IMR-90 (cell line): ENCODE measurements at regions not wholly inside any gene's neighbourhood (a gene's known extent, or its start where the extent isn't known, plus 50 kb on each side); places are given as distances from the start of the nearest gene placed in this dataset.

Experiments used
- ATAC-seq: fragments of 200-7000 bp; cut with Tn5 transposase; 2 replicates; pipeline ENCODE4 v1.9.1; 2020; ENCODE audit warnings: low read depth, mild to moderate bottlenecking, moderate library complexity
- BruUV-seq: library from RNA; stranded (reverse); fragments of 400-500 nt; replicated peaks from 2 replicates; lab custom pipeline; 2021; lab: Mats Ljungman, UMichigan
- CTCF ChIA-PET: fragments of 300-600 bp; formaldehyde crosslinking; extraction: SDS; loops from one replicate; lab custom pipeline; 2021; ENCODE audit warnings: antibody characterized with exemption; lab: Yijun Ruan, JAX
- POLR2A ChIA-PET: fragments of 300-600 bp; sonication (Branson Sonifier 250); formaldehyde crosslinking; loops from one replicate; lab custom pipeline; 2022; ENCODE audit warnings: antibody characterized with exemption; ENCODE audit not compliant: unreplicated experiment; lab: Charles Lee
- DNase-seq: peaks from one replicate; pipeline ENCODE4 v3.0.0; 2013
- H2AFZ ChIP-seq: replicated peaks from 2 replicates; pipeline ENCODE3; 2013; ENCODE audit warnings: low read length, mild to moderate bottlenecking; ENCODE audit not compliant: poor library complexity
- H2AK5ac ChIP-seq: 2 replicates; pipeline ENCODE4 v1.6.1; 2013; ENCODE audit warnings: low read depth, low read length, inconsistent platforms
- H2AK9ac ChIP-seq: replicated peaks from 2 replicates; pipeline ENCODE3; 2013; ENCODE audit warnings: mild to moderate bottlenecking, low read depth, low read length, moderate library complexity; ENCODE audit not compliant: poor library complexity
- H2BK120ac ChIP-seq: 2 replicates; pipeline ENCODE4 v1.6.1; 2013; ENCODE audit warnings: low read depth, low read length, inconsistent platforms
- H2BK15ac ChIP-seq: 3 replicates; pipeline ENCODE4 v1.6.1; 2013; ENCODE audit warnings: low read depth, low read length, inconsistent platforms
- H2BK20ac ChIP-seq: 2 replicates; pipeline ENCODE4 v1.6.1; 2013; ENCODE audit warnings: low read depth, mild to moderate bottlenecking, inconsistent platforms, low read length, moderate library complexity
- H2BK5ac ChIP-seq: 2 replicates; pipeline ENCODE4 v1.6.1; 2013; ENCODE audit warnings: mild to moderate bottlenecking, low read depth, low read length, inconsistent platforms; ENCODE audit not compliant: poor library complexity, severe bottlenecking
- H3K14ac ChIP-seq: replicated peaks from 2 replicates; pipeline ENCODE4 v1.6.1; 2013; ENCODE audit warnings: low read depth, low read length, inconsistent platforms
- H3K18ac ChIP-seq: 2 replicates; pipeline ENCODE4 v1.6.1; 2013; ENCODE audit warnings: low read depth, low read length, control low read depth
- H3K23ac ChIP-seq: 2 replicates; pipeline ENCODE4 v1.6.1; 2013; ENCODE audit warnings: low read depth, low read length, inconsistent platforms
- H3K27ac ChIP-seq: 2 replicates; pipeline ENCODE4 v1.5.1; 2013; ENCODE audit warnings: mild to moderate bottlenecking, control low read depth, low read length; ENCODE audit not compliant: insufficient read depth
- H3K27me3 ChIP-seq: 2 replicates; pipeline ENCODE4 v1.6.1; 2013; ENCODE audit warnings: low read length; ENCODE audit not compliant: control insufficient read depth, insufficient read depth
- H3K36me3 ChIP-seq: 2 replicates; pipeline ENCODE4 v1.6.1; 2013; ENCODE audit warnings: low read length, mixed read lengths; ENCODE audit not compliant: control insufficient read depth, insufficient read depth
- H3K4ac ChIP-seq: 2 replicates; pipeline ENCODE4 v1.6.1; 2013; ENCODE audit warnings: low read depth, low read length, inconsistent platforms
- H3K4me1 ChIP-seq: 2 replicates; pipeline ENCODE4 v1.6.1; 2013; ENCODE audit warnings: low read length, mixed read lengths; ENCODE audit not compliant: control insufficient read depth, insufficient read depth
- H3K4me2 ChIP-seq: 2 replicates; pipeline ENCODE4 v1.6.1; 2013; ENCODE audit warnings: low read depth, mild to moderate bottlenecking, control low read depth, low read length, moderate library complexity
- H3K4me3 ChIP-seq: 2 replicates; pipeline ENCODE4 v1.5.1; 2013; ENCODE audit warnings: low read depth, mild to moderate bottlenecking, control low read depth, low read length, moderate library complexity; ENCODE audit not compliant: insufficient read depth
- H3K56ac ChIP-seq: 2 replicates; pipeline ENCODE4 v1.6.1; 2013; ENCODE audit warnings: low read length, inconsistent platforms; ENCODE audit not compliant: insufficient read depth; ENCODE audit errors: extremely low read depth
- H3K79me1 ChIP-seq, 2 experiments: 2 replicates each; pipeline ENCODE4 v1.6.1; 2013; ENCODE audit warnings: low read length in 2 of 2, inconsistent platforms in 1 of 2, low read depth in 1 of 2
- H3K9ac ChIP-seq: 2 replicates; pipeline ENCODE4 v1.6.1; 2013; ENCODE audit warnings: low read depth, low read length, control low read depth
- H3K9me1 ChIP-seq: 2 replicates; pipeline ENCODE4 v1.6.1; 2013; ENCODE audit warnings: low read length, inconsistent platforms; ENCODE audit not compliant: insufficient read depth
- H3K9me3 ChIP-seq: 2 replicates; pipeline ENCODE4 v1.6.1; 2013; ENCODE audit warnings: low read length; ENCODE audit not compliant: control insufficient read depth, insufficient read depth
- H4K20me1 ChIP-seq: 2 replicates; pipeline ENCODE4 v1.6.1; 2013; ENCODE audit warnings: low read length, inconsistent platforms; ENCODE audit not compliant: insufficient read depth
- H4K5ac ChIP-seq: 2 replicates; pipeline ENCODE4 v1.6.1; 2013; ENCODE audit warnings: mild to moderate bottlenecking, low read depth, low read length, control low read depth
- H4K8ac ChIP-seq, 2 experiments: 2 replicates each; pipeline ENCODE4 v1.6.1; 2013; ENCODE audit warnings: low read depth in 2 of 2, low read length in 2 of 2, control low read depth in 1 of 2, inconsistent platforms in 1 of 2
- H4K91ac ChIP-seq: 2 replicates; pipeline ENCODE4 v1.6.1; 2013; ENCODE audit warnings: low read depth, low read length, inconsistent platforms; ENCODE audit not compliant: insufficient read depth
- BHLHE40 ChIP-seq: fragments of 150-350 bp; IDR thresholded peaks from 2 replicates; pipeline ENCODE4 v1.6.1; 2016; ENCODE audit warnings: mild to moderate bottlenecking, low read depth, low read length
- CEBPB ChIP-seq: IDR thresholded peaks from 2 replicates; pipeline ENCODE4 v1.6.1; 2012; ENCODE audit warnings: low read depth, low read length, improper control_type of control experiment
- CHD1 ChIP-seq: IDR thresholded peaks from 2 replicates; pipeline ENCODE4 v1.6.1; 2012; ENCODE audit warnings: low read depth, low read length, improper control_type of control experiment
- ELK1 ChIP-seq: fragments of 150-350 bp; IDR thresholded peaks from 2 replicates; pipeline ENCODE4 v1.6.1; 2016; ENCODE audit warnings: low read depth, mild to moderate bottlenecking, low read length, moderate library complexity, borderline replicate concordance
- FOS ChIP-seq: fragments of 150-350 bp; IDR thresholded peaks from 2 replicates; pipeline ENCODE4 v1.6.1; 2016; ENCODE audit warnings: low read depth, low read length
- MAFK ChIP-seq: IDR thresholded peaks from 2 replicates; pipeline ENCODE4 v1.6.1; 2012; ENCODE audit warnings: low read depth, low read length, improper control_type of control experiment
- MAZ ChIP-seq: IDR thresholded peaks from 2 replicates; pipeline ENCODE4 v1.6.1; 2012; ENCODE audit warnings: low read depth, mild to moderate bottlenecking, low read length, improper control_type of control experiment, moderate library complexity, borderline replicate concordance
- MXI1 ChIP-seq: IDR thresholded peaks from 2 replicates; pipeline ENCODE4 v1.6.1; 2012; ENCODE audit warnings: low read depth, mild to moderate bottlenecking, low read length, moderate library complexity, borderline replicate concordance
- NFE2L2 ChIP-seq: fragments of 150-350 bp; IDR thresholded peaks from 2 replicates; pipeline ENCODE4 v1.6.1; 2016; ENCODE audit warnings: low read depth, mild to moderate bottlenecking, low read length
- POLR2A ChIP-seq: IDR thresholded peaks from 2 replicates; pipeline ENCODE4 v1.6.1; 2012; ENCODE audit warnings: mild to moderate bottlenecking, low read depth, low read length
- RAD21 ChIP-seq: IDR thresholded peaks from 2 replicates; pipeline ENCODE4 v1.6.1; 2012; ENCODE audit warnings: low read length, improper control_type of control experiment
- RCOR1 ChIP-seq: IDR thresholded peaks from 2 replicates; pipeline ENCODE4 v1.6.1; 2012; ENCODE audit warnings: mild to moderate bottlenecking, low read length, improper control_type of control experiment; ENCODE audit not compliant: insufficient replicate concordance
- RFX5 ChIP-seq: IDR thresholded peaks from 2 replicates; pipeline ENCODE4 v1.8.0; 2012; ENCODE audit warnings: low read depth, mild to moderate bottlenecking, low read length, moderate library complexity
- SMC3 ChIP-seq: fragments of 150-350 bp; IDR thresholded peaks from 2 replicates; pipeline ENCODE4 v1.6.1; 2016; ENCODE audit warnings: low read depth, mild to moderate bottlenecking, antibody characterized with exemption, low read length, moderate library complexity
- USF2 ChIP-seq: fragments of 150-350 bp; IDR thresholded peaks from 2 replicates; pipeline ENCODE4 v1.6.1; 2017; ENCODE audit warnings: mild to moderate bottlenecking, antibody characterized with exemption, low read length, low read depth
- WGBS, 2 experiments: methylation state at CpG; one replicate each; pipeline versions ENCODE4 v1.1.5 to v1.1.7; 2013; ENCODE audit warnings: missing lambda C conversion rate in 2 of 2; ENCODE audit not compliant: insufficient read length in 1 of 2; ENCODE audit errors: extremely low coverage in 2 of 2; 5-methylcytosine and 5-hydroxymethylcytosine counted together
- dilution Hi-C: fragments of 300-500 bp; cut with HindIII; formaldehyde crosslinking; loops from one replicate; pipeline ENCODE4 v1.14.3; 2018; ENCODE audit warnings: low sequenced_read_pairs; ENCODE audit not compliant: unreplicated experiment
- in situ Hi-C: fragments of 300-500 bp; cut with MboI; formaldehyde crosslinking; loops from 3 replicates; pipeline ENCODE4 v1.14.3; 2019; ENCODE audit warnings: low sequenced_read_pairs, inconsistent platforms, mixed read lengths
- intact Hi-C: fragments of 100-400 bp; cut with micrococcal nuclease; formaldehyde crosslinking; loops from 2 replicates; pipeline ENCODE4 v1.10.0; 2022
- TF ChIP-seq, protein P1 (sequence below): conservative IDR thresholded peaks from 2 replicates; pipeline ENCODE4 v1.5.1; 2012; ENCODE audit warnings: mild to moderate bottlenecking, low read depth, low read length, improper control_type of control experiment

- Histone ChIP-seq H4K8ac (no peak overlapping the region), H3K9ac (no peak overlapping the region)
Observed at GRCh38 chr6:67467341-67467740, 1167.7 kb upstream of the ADGRB3 start.

More at GRCh38 chr6:67467341-67467740, 1167.7 kb upstream of the ADGRB3 start:
- dilution Hi-C loops, result no loop called here
- no peak for DNase-seq
- TF ChIP-seq ELK1 (no peak), NFE2L2 (no peak), CEBPB (no peak), SMC3 (no peak), CHD1 (no peak), BHLHE40 (no peak), MAFK (no peak), POLR2A (no peak), RFX5 (no peak), RAD21 (no peak), MXI1 (no peak), USF2 (no peak), MAZ (no peak), FOS (no peak), RCOR1 (no peak)
- TF ChIP-seq, protein P1, sequence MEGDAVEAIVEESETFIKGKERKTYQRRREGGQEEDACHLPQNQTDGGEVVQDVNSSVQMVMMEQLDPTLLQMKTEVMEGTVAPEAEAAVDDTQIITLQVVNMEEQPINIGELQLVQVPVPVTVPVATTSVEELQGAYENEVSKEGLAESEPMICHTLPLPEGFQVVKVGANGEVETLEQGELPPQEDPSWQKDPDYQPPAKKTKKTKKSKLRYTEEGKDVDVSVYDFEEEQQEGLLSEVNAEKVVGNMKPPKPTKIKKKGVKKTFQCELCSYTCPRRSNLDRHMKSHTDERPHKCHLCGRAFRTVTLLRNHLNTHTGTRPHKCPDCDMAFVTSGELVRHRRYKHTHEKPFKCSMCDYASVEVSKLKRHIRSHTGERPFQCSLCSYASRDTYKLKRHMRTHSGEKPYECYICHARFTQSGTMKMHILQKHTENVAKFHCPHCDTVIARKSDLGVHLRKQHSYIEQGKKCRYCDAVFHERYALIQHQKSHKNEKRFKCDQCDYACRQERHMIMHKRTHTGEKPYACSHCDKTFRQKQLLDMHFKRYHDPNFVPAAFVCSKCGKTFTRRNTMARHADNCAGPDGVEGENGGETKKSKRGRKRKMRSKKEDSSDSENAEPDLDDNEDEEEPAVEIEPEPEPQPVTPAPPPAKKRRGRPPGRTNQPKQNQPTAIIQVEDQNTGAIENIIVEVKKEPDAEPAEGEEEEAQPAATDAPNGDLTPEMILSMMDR, result no peak
- no peak overlapping the region for H2BK5ac ChIP-seq
- H3K23ac ChIP-seq, result no peak overlapping the region
- no peaks in the 10 kb centered on the region for H4K20me1 ChIP-seq
- H3K4me3 ChIP-seq, result no peak overlapping the region
- no peaks in the 10 kb centered on the region for H3K9me1 ChIP-seq
- no peak overlapping the region for H2BK15ac ChIP-seq
- POLR2A ChIA-PET, result no interaction called here
- 86% methylated on average over 2 of the region's 7 CpGs; no CpG with 5 or more reads in 1 of the 2 experiments for WGBS, 2 experiments
- H4K5ac ChIP-seq, result no peak overlapping the region
- no peak overlapping the region for H2BK20ac ChIP-seq
- no peak overlapping the region for H3K27ac ChIP-seq
- in situ Hi-C loops, result no loop called here
- no peak overlapping the region for H2BK120ac ChIP-seq
- no peaks in the 10 kb centered on the region for H3K27me3 ChIP-seq
- no peak overlapping the region for H2AK9ac ChIP-seq
- CTCF ChIA-PET, result no interaction called here
- no peaks in the 10 kb centered on the region for H3K9me3 ChIP-seq
- H3K18ac ChIP-seq, result no peak overlapping the region
- no peak for ATAC-seq
- BruUV-seq, result no TSS peak
- H4K91ac ChIP-seq, result no peak overlapping the region
- H3K56ac ChIP-seq, result no peak overlapping the region
- H3K36me3 ChIP-seq, result no peaks in the 10 kb centered on the region
- H2AK5ac ChIP-seq, result no peak overlapping the region
- H3K4me2 ChIP-seq, result no peak overlapping the region
- H2AFZ ChIP-seq, result no peak overlapping the region
- H3K4ac ChIP-seq, result no peak overlapping the region
- intact Hi-C loops, result no loop called here
- H3K4me1 ChIP-seq, result no peaks in the 10 kb centered on the region
- H3K14ac ChIP-seq, result no peak overlapping the region
- no peaks in the 10 kb centered on the region for H3K79me1 ChIP-seq
